ENCODE measurements at regions not wholly inside any gene's neighbourhood (a gene's known extent, or its start where the extent isn't known, plus 50 kb on each side); places are given as distances from the start of the nearest gene placed in this dataset.
A peak's percentile ranks its signal among the peaks of the same experiment; 100 is the strongest.

GRCh38 chr3:159798951-159799350 is 189.7 kb upstream of the IL12A start:
- DNase-seq = peak; percentile 81

- no peak for DNase-seq
Measured at GRCh38 chr3:159800434-159801155, 188.0 kb upstream of the IL12A start.

- no peak for DNase-seq
Measured at GRCh38 chr3:159802864-159803263, 185.8 kb upstream of the IL12A start.

DNA sequence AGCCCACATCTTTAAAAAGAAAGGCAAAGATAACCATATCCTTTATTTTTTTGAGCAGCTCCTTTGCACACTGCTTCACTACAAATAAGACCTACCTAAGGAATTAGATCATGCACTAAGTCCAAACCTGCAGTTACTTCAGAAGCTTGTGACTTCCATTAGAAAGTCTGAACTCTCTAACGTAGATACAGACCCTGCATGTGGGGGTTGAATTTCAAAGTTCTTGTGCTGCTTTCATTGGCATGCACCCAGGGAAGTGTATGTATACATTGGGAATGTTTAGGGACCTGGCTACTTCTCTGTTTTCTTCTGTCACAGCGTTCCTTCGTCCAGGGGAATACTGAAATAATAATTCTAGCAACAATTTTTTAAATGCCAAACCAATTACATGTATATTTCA is 185.2 kb upstream of the IL12A start:
- DNase-seq = peak; percentile 56

DNA sequence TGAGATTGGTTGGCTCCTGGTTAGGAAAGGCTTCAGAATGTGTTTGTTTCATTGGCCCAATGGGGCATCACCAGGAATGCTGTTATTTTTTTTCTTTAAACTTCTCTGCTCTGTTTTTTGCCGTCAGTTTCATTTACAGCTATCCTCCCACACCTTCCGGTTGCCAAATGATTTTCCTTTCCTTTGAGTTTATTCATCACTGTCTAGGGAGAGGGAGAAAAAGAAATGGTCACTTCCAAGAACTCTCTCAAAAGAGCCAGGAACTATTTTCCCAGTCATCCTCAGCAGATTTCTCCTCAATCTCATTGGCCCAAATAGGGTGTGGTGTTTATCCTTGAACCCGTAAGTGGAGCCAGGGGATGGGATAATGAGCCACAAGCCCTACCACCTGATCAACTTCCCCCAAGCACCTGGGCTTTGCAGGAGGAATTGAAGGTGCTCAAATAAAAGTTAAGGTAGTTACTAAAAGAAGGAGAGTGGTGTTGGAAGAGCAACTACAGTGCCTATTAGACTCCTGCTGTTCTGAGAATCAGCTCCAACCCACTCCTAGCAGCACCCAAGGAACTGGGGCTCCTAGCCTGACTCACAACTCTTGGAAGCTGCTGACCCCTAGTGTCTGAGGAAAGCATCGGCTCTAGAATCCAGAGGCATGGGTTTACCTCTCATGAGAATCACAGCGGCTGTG is 183.8 kb upstream of the IL12A start:
- DNase-seq = peak; percentile 87

- DNase-seq = no peak
Measured at GRCh38 chr3:159805411-159805772, 183.2 kb upstream of the IL12A start.

- peak; percentile 26 for DNase-seq
Measured at GRCh38 chr3:159806412-159806811, 182.2 kb upstream of the IL12A start.

DNA sequence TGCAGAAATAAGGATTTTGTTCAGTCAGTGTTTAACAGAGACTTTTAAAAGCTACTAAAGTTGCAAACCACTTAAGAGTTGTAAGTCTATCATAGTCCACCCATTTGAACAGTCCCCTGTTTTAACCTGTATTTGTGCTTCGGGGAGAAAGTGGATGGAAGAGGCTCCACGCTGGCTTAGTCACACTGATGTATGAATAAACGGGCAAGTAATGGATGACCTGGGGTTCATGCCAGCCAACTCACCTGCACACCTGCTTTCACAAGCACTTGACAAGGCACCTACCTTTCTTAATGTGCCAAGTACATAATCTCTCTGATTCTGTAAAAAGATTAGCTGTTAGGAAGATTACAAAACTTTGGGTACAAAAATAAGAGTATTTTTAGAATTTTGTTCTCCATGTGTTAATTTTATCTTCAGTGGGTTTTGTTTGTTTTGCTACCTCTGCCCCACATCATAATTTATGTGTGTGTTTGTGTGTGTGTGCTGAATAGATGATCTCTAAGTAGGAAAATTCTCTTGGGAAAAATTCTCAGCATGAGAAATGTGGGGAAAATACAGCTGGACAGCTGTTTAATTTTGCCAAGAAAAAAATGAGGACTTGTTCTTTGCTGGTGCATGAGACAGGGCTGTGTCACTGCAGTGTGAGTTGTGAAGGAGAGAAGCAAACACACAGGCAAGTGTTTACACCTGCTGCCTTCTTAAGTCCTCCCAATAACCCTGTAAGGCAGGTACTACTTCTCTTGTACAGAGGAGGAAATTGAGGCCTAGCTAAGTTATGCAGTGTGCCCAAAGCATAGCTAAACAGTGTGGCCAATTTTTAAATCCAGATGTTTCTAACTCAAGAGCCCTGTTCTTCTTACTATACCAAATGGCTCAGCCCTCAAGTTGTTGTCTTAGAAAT is 181.2 kb upstream of the IL12A start:
- DNase-seq = no peak

- no peak for DNase-seq
Measured at GRCh38 chr3:159813822-159814531, 174.7 kb upstream of the IL12A start.

GRCh38 chr3:159816512-159816911 is 172.1 kb upstream of the IL12A start:
- DNase-seq = no peak

- DNase-seq = no peak
Measured at GRCh38 chr3:159817126-159817525, 171.5 kb upstream of the IL12A start.

DNA sequence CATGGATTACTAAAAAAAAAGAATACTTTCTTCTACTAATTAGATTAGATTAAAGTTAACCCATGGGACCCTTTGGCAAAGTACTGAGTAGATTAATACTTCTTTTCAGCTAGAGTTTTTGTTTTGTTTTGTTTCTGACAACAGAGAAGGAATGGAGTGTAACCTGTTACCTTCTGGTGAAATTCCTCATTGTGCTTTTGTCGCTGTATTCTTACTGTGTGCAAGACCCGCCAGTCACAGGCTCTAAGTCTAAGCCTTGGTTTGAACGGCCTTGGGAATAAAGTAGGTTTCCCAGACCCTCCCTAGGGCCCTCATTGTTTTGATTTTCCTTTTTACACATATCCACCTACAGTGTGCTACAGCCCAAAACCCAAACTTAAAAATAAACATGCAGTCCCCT is 171.1 kb upstream of the IL12A start:
- DNase-seq = no peak

DNA sequence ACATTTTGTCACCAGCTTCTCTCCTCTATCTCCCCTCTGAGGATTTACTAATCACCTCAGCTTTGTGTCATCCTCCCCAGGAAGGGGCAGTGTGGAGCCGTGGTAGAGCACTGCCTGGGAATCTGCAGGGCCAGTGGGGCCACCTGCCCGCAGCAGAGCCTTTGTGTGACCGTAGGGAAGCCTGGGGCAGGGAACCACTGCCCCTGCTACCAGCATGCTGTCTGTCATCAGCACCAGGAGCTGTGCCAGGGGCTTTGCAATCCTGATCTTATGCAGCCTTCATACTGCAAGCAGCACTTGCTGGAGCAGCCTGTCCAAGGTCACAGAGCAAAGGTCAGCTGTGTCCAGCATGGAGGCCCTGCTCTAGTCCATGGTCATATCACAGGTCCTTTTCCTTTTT is 170.2 kb upstream of the IL12A start:
- DNase-seq = no peak

- no peak for DNase-seq
Measured at GRCh38 chr3:159818997-159819500, 169.6 kb upstream of the IL12A start.

DNA sequence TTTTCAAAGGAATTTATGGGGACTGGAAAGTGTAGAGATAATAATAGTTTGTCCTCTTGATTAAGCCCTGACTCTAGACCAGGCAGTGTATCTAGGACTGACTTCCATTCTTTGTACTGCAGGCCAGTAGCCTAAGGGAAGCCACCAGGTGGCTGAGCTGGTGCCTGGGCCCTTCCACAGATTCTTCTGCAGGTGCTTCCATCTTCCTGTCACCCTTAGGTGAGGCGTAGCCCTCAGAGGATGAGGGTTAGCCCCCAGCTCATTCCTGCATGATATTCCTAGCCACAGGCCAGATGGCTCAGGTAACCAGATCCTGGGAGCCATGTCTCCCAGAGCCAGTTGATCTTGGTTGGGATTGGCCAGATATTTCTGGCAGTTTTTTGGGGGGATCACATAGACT is 169.0 kb upstream of the IL12A start:
- no peak for DNase-seq

- no peak for DNase-seq
Measured at GRCh38 chr3:159821110-159821509, 167.5 kb upstream of the IL12A start.

GRCh38 chr3:159821736-159822135 is 166.9 kb upstream of the IL12A start:
- no peak for DNase-seq

GRCh38 chr3:159823780-159824179 is 164.9 kb upstream of the IL12A start:
- DNase-seq = no peak

- peak; percentile 85 for DNase-seq
Measured at GRCh38 chr3:159824333-159824732, 164.3 kb upstream of the IL12A start.

- DNase-seq = no peak
Measured at GRCh38 chr3:159825216-159825854, 163.3 kb upstream of the IL12A start.

DNA sequence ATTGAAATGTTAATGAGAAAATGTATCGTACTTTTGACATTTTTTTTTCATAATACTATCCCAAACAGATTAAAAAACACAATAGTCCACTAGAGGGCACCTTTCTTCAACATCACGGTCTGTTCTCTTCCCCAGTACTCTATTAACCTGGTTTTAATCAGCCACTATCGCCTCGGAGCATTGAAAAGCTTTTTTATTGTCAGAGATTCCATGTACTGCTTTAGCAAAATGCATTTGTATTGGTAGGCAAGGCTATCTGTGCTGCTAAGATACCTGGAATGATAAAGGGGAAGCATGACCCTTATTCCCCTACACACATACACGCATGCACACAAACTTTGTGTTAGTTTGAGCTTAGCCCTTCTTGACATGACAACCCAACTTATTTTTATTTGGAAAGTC is 160.1 kb upstream of the IL12A start:
- DNase-seq = peak; percentile 76

DNA sequence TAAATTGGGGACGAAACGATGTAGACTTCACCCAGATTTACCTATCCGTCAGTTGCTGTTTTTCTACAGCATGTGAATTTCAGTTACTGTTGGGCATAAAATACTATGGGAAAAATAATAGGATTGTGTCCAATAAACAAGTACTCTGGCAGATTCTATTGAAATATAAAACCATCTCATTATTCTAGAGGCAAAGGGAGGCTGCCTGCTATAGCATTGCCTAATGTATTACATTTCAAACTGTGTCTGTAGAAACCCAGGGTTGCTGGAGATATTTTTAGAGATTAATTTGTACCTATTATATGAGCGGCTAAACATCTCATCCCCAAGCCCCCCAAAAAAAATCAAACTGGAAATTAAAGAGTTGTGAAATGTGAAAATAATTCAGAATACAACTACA is 159.6 kb upstream of the IL12A start:
- DNase-seq = no peak

Measured in fibroblast of skin of abdomen (primary cell).